ENCODE measurements at regions not wholly inside any gene's neighbourhood (a gene's known extent, or its start where the extent isn't known, plus 50 kb on each side); places are given as distances from the start of the nearest gene placed in this dataset.

DNA sequence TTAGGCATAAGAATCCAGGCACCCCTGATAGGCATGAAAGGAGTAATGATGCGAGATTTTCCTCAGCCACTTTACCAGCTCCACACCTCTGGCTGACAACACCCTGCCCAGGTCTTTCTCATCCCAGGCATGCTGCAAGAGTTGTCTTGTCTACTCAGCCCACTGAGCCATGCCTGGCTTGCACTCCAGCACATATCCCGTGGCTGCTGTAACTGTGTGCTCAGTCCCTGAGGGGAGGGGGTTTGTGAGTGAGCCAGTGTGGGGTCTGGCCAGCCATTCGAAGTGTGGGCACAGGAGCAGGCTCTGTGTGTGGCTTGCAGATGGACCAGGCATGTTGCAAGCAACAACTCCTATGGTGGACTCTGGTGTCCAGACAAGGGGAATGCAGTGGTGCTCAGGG is 529.6 kb downstream of the ADGRL2 start:
- ATAC-seq (peak in 1 of 8 donors; percentile 22), DNase-seq (no peak)
- H3K27me3 ChIP-seq: no peaks in the 10 kb centered on the region
- H3K9me3 ChIP-seq: peaks cover 0 to 4% (median 0%) of the 10 kb centered on the region in 11 donors
- no peaks in the 10 kb centered on the region for H3K4me1 ChIP-seq
- H3K27ac ChIP-seq: no peak overlapping the region
- no peak overlapping the region for H3K4me3 ChIP-seq
- intact Hi-C loops (cut with DNase I): no loop called here
- TF ChIP-seq, protein P1, sequence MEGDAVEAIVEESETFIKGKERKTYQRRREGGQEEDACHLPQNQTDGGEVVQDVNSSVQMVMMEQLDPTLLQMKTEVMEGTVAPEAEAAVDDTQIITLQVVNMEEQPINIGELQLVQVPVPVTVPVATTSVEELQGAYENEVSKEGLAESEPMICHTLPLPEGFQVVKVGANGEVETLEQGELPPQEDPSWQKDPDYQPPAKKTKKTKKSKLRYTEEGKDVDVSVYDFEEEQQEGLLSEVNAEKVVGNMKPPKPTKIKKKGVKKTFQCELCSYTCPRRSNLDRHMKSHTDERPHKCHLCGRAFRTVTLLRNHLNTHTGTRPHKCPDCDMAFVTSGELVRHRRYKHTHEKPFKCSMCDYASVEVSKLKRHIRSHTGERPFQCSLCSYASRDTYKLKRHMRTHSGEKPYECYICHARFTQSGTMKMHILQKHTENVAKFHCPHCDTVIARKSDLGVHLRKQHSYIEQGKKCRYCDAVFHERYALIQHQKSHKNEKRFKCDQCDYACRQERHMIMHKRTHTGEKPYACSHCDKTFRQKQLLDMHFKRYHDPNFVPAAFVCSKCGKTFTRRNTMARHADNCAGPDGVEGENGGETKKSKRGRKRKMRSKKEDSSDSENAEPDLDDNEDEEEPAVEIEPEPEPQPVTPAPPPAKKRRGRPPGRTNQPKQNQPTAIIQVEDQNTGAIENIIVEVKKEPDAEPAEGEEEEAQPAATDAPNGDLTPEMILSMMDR (IDR thresholded peaks at IDR 0.05): no peak
- H3K36me3 ChIP-seq: no peaks in the 10 kb centered on the region
- WGBS, 2 donors: 74 to 81% methylated on average over 3 of the region's 3 CpGs

DNA sequence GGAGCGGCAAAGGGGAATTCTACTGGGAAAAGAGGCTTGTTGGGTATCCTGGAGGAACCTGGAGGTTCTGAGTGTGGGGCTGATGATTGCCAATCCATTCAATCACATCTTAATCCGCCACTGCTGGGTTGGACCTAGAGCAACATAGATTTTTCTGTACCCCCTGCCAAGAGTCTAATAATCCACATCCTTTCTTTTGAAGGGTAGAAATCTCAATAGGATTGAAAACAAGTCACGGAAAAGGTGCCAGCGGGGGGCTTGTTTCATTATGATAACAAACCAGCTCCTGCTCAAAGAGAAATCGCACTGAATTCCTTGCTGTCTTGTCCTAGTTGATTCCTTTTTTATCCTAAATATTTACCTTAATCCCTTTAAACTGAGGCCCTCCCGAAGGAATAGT is 528.5 kb downstream of the ADGRL2 start:
- Histone ChIP-seq H3K4me1 (no peaks in the 10 kb centered on the region), H3K36me3 (no peaks in the 10 kb centered on the region), H3K27me3 (no peaks in the 10 kb centered on the region), H3K27ac (no peak overlapping the region), H3K4me3 (no peak overlapping the region), H3K9me3 (peaks cover 0 to 4% (median 0%) of the 10 kb centered on the region in 11 donors)
- ATAC-seq (no peak), DNase-seq (no peak)
- WGBS, 2 donors: 84 to 90% methylated on average over 6 of the region's 6 CpGs
- TF ChIP-seq, protein P1 (IDR thresholded peaks at IDR 0.05): no peak
- intact Hi-C loops (cut with DNase I): no loop called here

DNA sequence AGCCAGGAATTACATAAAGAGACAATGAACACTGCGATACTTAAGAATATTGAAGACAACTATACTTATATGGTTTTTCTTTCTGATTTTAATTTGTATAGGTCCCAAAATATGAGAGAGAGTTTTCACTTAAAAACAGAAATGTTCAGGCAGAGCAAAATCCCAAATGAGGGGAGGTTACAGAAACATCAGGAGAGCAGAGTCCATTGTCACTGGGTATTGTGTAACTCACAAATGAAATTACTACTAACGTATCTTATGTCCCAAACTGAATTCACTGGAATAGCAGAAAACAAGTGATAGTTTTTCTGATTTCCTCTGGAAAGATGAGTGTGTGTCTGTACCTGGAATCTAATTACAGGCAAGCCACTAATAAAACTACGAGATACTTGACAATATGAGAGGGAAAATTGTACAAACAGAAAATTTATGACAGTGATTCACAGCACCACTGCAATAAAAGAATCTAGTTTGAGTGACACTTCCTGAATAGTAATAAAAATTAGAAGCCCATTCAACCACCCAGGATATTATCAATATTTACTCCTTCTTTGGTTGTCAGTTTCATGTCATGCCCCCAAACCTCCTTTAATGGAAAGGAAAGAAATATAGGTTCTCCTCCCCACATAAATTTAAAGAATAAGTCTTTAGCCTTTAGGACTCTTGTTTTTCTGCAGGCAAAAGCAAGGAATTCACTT is 522.6 kb downstream of the ADGRL2 start:
- DNase-seq (no peak), ATAC-seq (no peak)
- WGBS, 2 donors: 90 to 91% methylated on average over 3 of the region's 3 CpGs
- TF ChIP-seq, protein P1 (IDR thresholded peaks at IDR 0.05): no peak
- H3K4me3 ChIP-seq: no peak overlapping the region
- no peaks in the 10 kb centered on the region for H3K27me3 ChIP-seq
- H3K4me1 ChIP-seq: no peaks in the 10 kb centered on the region
- no peak overlapping the region for H3K27ac ChIP-seq
- H3K36me3 ChIP-seq: no peaks in the 10 kb centered on the region
- no peaks in the 10 kb centered on the region for H3K9me3 ChIP-seq
- intact Hi-C loops (cut with DNase I): no loop called here

DNA sequence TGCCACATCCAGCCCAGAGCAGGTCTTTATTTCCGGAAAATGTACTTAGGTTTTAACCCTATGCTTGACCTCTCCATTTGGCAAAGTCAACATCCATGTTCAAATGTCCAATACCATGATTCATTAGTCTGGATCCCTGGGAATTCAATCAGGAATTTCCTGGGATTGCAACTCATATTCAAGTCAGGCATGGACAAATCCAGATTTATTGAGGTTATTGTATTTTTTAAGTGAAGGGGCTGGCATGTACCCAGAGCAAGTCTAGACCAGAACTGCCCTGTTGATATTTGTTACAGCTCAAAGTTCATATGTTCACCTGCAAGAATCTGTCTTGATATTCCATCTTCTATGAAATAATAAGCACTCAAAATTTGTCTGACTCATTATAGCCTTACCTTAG is 521.1 kb downstream of the ADGRL2 start:
- intact Hi-C loops (cut with DNase I): no loop called here
- TF ChIP-seq, protein P1 (IDR thresholded peaks at IDR 0.05): no peak
- ATAC-seq (no peak), DNase-seq (no peak)
- no peak overlapping the region for H3K27ac ChIP-seq
- no peak overlapping the region for H3K4me3 ChIP-seq
- WGBS, 2 donors: 92 to 95% methylated on average over 1 of the region's 1 CpG
- no peaks in the 10 kb centered on the region for H3K27me3 ChIP-seq
- no peaks in the 10 kb centered on the region for H3K4me1 ChIP-seq
- H3K9me3 ChIP-seq: no peaks in the 10 kb centered on the region
- no peaks in the 10 kb centered on the region for H3K36me3 ChIP-seq
